IPS-15b (cell line): ENCODE measurements at regions not wholly inside any gene's neighbourhood (a gene's known extent, or its start where the extent isn't known, plus 50 kb on each side); places are given as distances from the start of the nearest gene placed in this dataset.

Source experiments
- H3K27me3 ChIP-seq: one replicate; pipeline ENCODE4 v1.6.1; 2013; ENCODE audit warnings: low read length; ENCODE audit not compliant: control insufficient read depth, insufficient read depth
- H3K36me3 ChIP-seq: one replicate; pipeline ENCODE4 v1.6.1; 2013; ENCODE audit warnings: low read length; ENCODE audit not compliant: control insufficient read depth, insufficient read depth
- H3K4me1 ChIP-seq: one replicate; pipeline ENCODE4 v1.6.1; 2013; ENCODE audit warnings: mild to moderate bottlenecking, low read length; ENCODE audit not compliant: control insufficient read depth, insufficient read depth
- H3K4me3 ChIP-seq: one replicate; pipeline ENCODE4 v1.5.1; 2013; ENCODE audit warnings: low read depth, low read length
- H3K9ac ChIP-seq: one replicate; pipeline ENCODE4 v1.6.1; 2013; ENCODE audit warnings: low read depth, mild to moderate bottlenecking, low read length
- H3K9me3 ChIP-seq: one replicate; pipeline ENCODE4 v1.6.1; 2013; ENCODE audit warnings: mild to moderate bottlenecking, low read length; ENCODE audit not compliant: control insufficient read depth, insufficient read depth

- Histone ChIP-seq H3K4me1 (peaks cover 5% of the 10 kb centered on the region), H3K36me3 (no peaks in the 10 kb centered on the region), H3K4me3 (no peak overlapping the region), H3K9me3 (no peaks in the 10 kb centered on the region), H3K27me3 (no peaks in the 10 kb centered on the region), H3K9ac (no peak overlapping the region)
Measured at GRCh38 chr13:40383885-40384284, 282.6 kb downstream of the FOXO1 start.

- Histone ChIP-seq H3K36me3 (no peaks in the 10 kb centered on the region), H3K9me3 (no peaks in the 10 kb centered on the region), H3K9ac (no peak overlapping the region), H3K4me1 (peaks cover 3% of the 10 kb centered on the region), H3K4me3 (no peak overlapping the region), H3K27me3 (no peaks in the 10 kb centered on the region)
Measured at GRCh38 chr13:40384976-40385857, 281.2 kb downstream of the FOXO1 start.

- Histone ChIP-seq H3K4me1 (peaks cover 5% of the 10 kb centered on the region), H3K9me3 (no peaks in the 10 kb centered on the region), H3K4me3 (no peak overlapping the region), H3K9ac (no peak overlapping the region), H3K27me3 (no peaks in the 10 kb centered on the region), H3K36me3 (no peaks in the 10 kb centered on the region)
Measured at GRCh38 chr13:40385858-40386180, 280.6 kb downstream of the FOXO1 start.

- H3K36me3 ChIP-seq: no peaks in the 10 kb centered on the region
- H3K4me1 ChIP-seq: peaks cover 5% of the 10 kb centered on the region
- H3K9me3 ChIP-seq: no peaks in the 10 kb centered on the region
- H3K27me3 ChIP-seq: no peaks in the 10 kb centered on the region
- H3K9ac ChIP-seq: no peak overlapping the region
- H3K4me3 ChIP-seq: no peak overlapping the region
Measured at GRCh38 chr13:40386586-40386985, 279.9 kb downstream of the FOXO1 start.

- H3K4me1 ChIP-seq: peaks cover 5% of the 10 kb centered on the region
- no peaks in the 10 kb centered on the region for H3K36me3 ChIP-seq
- H3K27me3 ChIP-seq: no peaks in the 10 kb centered on the region
- no peak overlapping the region for H3K9ac ChIP-seq
- H3K4me3 ChIP-seq: no peak overlapping the region
- no peaks in the 10 kb centered on the region for H3K9me3 ChIP-seq
Measured at GRCh38 chr13:40387775-40388174, 278.7 kb downstream of the FOXO1 start.

GRCh38 chr13:40388617-40389016, 277.8 kb downstream of the FOXO1 start:
- H3K9me3 ChIP-seq: no peaks in the 10 kb centered on the region
- no peak overlapping the region for H3K9ac ChIP-seq
- peaks cover 3% of the 10 kb centered on the region for H3K4me1 ChIP-seq
- no peaks in the 10 kb centered on the region for H3K36me3 ChIP-seq
- H3K4me3 ChIP-seq: no peak overlapping the region
- H3K27me3 ChIP-seq: no peaks in the 10 kb centered on the region

- Histone ChIP-seq H3K9ac (no peak overlapping the region), H3K36me3 (no peaks in the 10 kb centered on the region), H3K4me1 (peaks cover 3% of the 10 kb centered on the region), H3K9me3 (no peaks in the 10 kb centered on the region), H3K4me3 (no peak overlapping the region), H3K27me3 (no peaks in the 10 kb centered on the region)
Measured at GRCh38 chr13:40389081-40389641, 277.3 kb downstream of the FOXO1 start.

GRCh38 chr13:40390401-40390916, 276.0 kb downstream of the FOXO1 start:
- Histone ChIP-seq H3K27me3 (no peaks in the 10 kb centered on the region), H3K9ac (no peak overlapping the region)

GRCh38 chr13:40391788-40392187, 274.7 kb downstream of the FOXO1 start:
- H3K4me3 ChIP-seq: no peak overlapping the region
- H3K9me3 ChIP-seq: no peaks in the 10 kb centered on the region
- H3K36me3 ChIP-seq: no peaks in the 10 kb centered on the region
- H3K27me3 ChIP-seq: no peaks in the 10 kb centered on the region
- peaks cover 3% of the 10 kb centered on the region for H3K4me1 ChIP-seq
- no peak overlapping the region for H3K9ac ChIP-seq

More at GRCh38 chr13:40390401-40390916, 276.0 kb downstream of the FOXO1 start:
- Histone ChIP-seq H3K9me3 (no peaks in the 10 kb centered on the region), H3K36me3 (no peaks in the 10 kb centered on the region), H3K4me1 (peaks cover 3% of the 10 kb centered on the region), H3K4me3 (no peak overlapping the region)

- Histone ChIP-seq H3K9ac (no peak overlapping the region), H3K9me3 (no peaks in the 10 kb centered on the region), H3K4me3 (no peak overlapping the region), H3K27me3 (no peaks in the 10 kb centered on the region), H3K36me3 (no peaks in the 10 kb centered on the region), H3K4me1 (peaks cover 3% of the 10 kb centered on the region)
Measured at GRCh38 chr13:40394304-40394985, 272.0 kb downstream of the FOXO1 start.

GRCh38 chr13:40398065-40398464, 268.4 kb downstream of the FOXO1 start:
- Histone ChIP-seq H3K9me3 (no peaks in the 10 kb centered on the region), H3K9ac (no peak overlapping the region), H3K36me3 (no peaks in the 10 kb centered on the region), H3K4me3 (no peak overlapping the region), H3K4me1 (peaks cover 3% of the 10 kb centered on the region), H3K27me3 (no peaks in the 10 kb centered on the region)
